ENCODE measurements at regions not wholly inside any gene's neighbourhood (a gene's known extent, or its start where the extent isn't known, plus 50 kb on each side); places are given as distances from the start of the nearest gene placed in this dataset.

DNA sequence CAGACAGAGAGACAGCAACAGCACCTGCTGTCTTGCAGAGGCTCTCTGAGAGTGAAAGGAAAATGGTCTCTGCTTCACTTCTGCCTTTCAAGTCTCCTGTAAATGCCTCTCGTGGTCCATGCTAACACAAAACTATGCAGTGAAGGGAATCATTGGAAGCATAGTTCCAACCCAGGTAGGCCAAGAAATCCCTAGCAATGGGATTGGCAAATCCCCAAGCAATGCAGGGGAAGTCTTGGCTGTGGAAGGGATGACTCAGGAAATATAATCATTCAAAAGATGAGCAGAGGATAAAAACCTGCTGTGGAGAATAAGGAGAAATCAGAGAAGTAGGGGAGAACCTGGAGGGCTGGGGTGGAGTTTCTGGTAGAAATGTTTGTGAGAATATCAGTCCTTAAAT is 216.1 kb upstream of the ZBED5 start:
- TF ChIP-seq CTCF (IDR thresholded peaks at IDR 0.05), result no peak
- TF ChIP-seq POLR2A (IDR thresholded peaks at IDR 0.05), result no peak
